ENCODE measurements at regions not wholly inside any gene's neighbourhood (a gene's known extent, or its start where the extent isn't known, plus 50 kb on each side); places are given as distances from the start of the nearest gene placed in this dataset.
A peak's percentile ranks its signal among the peaks of the same experiment; 100 is the strongest.

DNA sequence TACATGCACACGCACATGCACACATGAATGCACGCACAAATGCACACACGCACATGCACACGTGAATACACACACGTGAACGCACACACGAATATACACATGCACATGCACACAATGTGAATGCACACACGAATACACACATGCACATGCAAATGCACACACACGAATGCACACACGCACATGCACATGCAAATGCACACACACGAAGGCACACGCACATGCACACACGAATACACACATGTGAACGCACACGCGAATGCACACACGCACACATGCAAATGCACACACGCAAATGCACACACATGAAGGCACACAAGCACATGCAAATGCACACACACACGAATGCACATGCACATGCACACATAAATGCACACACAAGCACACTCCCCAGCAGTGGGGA, 68.6 kb upstream of the GPC1 start:
- TF ChIP-seq POLR2A (IDR thresholded peaks at IDR 0.05), result no peak
- TF ChIP-seq, protein P1, sequence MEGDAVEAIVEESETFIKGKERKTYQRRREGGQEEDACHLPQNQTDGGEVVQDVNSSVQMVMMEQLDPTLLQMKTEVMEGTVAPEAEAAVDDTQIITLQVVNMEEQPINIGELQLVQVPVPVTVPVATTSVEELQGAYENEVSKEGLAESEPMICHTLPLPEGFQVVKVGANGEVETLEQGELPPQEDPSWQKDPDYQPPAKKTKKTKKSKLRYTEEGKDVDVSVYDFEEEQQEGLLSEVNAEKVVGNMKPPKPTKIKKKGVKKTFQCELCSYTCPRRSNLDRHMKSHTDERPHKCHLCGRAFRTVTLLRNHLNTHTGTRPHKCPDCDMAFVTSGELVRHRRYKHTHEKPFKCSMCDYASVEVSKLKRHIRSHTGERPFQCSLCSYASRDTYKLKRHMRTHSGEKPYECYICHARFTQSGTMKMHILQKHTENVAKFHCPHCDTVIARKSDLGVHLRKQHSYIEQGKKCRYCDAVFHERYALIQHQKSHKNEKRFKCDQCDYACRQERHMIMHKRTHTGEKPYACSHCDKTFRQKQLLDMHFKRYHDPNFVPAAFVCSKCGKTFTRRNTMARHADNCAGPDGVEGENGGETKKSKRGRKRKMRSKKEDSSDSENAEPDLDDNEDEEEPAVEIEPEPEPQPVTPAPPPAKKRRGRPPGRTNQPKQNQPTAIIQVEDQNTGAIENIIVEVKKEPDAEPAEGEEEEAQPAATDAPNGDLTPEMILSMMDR (IDR thresholded peaks at IDR 0.05), result no peak
- Histone ChIP-seq H3K9me3 (no peaks in the 10 kb centered on the region), H3K36me3 (no peaks in the 10 kb centered on the region), H3K27me3 (no peaks in the 10 kb centered on the region), H3K4me3 (no peak overlapping the region), H3K27ac (no peak overlapping the region), H3K4me1 (ENCODE audit: insufficient read depth) (peaks cover 9% of the 10 kb centered on the region)
- 88 to 95% (median 93%) methylated on average over 19 of the region's 19 CpGs for WGBS, 3 donors
- intact Hi-C loops (cut with DNase I), result no loop called here
- peak in 1 of 5 donors; percentile 3 for DNase-seq

DNA sequence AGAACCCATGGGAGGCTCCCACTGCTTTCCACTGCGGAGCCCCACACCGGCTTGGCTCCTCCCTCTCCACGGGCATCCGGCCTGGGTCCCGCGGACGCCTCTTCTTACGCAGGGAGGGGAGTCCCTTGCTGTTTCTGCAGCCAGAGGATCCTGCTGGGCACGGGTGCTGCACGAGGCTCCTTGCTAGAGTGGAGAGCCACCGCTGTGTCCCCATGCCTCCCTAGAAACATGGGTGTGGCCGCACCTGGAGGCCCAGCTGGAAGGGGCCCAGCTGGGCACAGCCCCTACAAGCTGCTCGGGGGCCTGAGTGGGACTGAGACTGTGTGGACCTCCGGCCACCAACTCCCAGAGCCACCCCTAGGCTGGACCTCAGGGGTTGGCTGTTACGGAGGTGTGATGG, 67.7 kb upstream of the GPC1 start:
- peaks cover 9% of the 10 kb centered on the region for H3K4me1 ChIP-seq (ENCODE audit: insufficient read depth)
- TF ChIP-seq, protein P1 (IDR thresholded peaks at IDR 0.05), result no peak
- TF ChIP-seq EP300 (IDR thresholded peaks at IDR 0.05), result no peak
- no peak for TF ChIP-seq POLR2A (IDR thresholded peaks at IDR 0.05)
- H3K27ac ChIP-seq, result no peak overlapping the region

DNA sequence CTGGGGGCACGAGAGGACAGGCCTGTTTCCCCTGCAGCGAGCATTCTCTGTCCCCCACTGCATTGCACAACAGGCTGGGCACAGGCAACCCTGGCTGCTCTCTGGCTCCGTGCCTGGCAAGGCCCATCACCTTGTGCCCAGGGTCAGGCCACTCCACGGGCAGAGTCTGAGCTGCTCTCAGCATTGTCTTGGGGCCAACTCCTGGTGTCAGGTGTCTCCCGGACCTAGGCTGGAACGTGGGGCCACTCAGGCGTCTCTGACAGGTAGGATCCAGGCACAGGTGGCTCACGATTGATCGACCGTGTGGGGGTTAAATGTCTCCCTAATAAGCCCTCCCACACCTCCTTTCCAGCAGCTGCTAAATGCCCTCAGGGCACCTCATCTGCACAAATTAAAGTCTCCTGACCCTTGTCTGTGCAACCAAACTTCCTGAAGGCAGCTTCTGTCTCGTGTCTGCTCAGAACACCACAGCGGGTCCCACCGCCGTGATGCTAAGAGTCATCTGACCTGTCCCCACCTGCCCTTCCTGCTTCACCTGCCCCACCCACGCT, 66.6 kb upstream of the GPC1 start:
- Histone ChIP-seq H3K4me1 (ENCODE audit: insufficient read depth) (peaks cover 11% of the 10 kb centered on the region), H3K36me3 (no peaks in the 10 kb centered on the region), H3K27ac (no peak overlapping the region), H3K27me3 (no peaks in the 10 kb centered on the region), H3K4me3 (no peak overlapping the region), H3K9me3 (no peaks in the 10 kb centered on the region)
- WGBS, 3 donors, result 74 to 86% (median 79%) methylated on average over 15 of the region's 15 CpGs
- DNase-seq, result no peak
- TF ChIP-seq, protein P1 (IDR thresholded peaks at IDR 0.05), result no peak
- TF ChIP-seq POLR2A (IDR thresholded peaks at IDR 0.05) (no peak), EP300 (IDR thresholded peaks at IDR 0.05) (no peak)
- intact Hi-C loops (cut with DNase I), result no loop called here

More for the DNA sequence above, 67.7 kb upstream of the GPC1 start:
- Histone ChIP-seq H3K4me3 (no peak overlapping the region), H3K9me3 (no peaks in the 10 kb centered on the region), H3K27me3 (no peaks in the 10 kb centered on the region), H3K36me3 (no peaks in the 10 kb centered on the region)
- peak in 1 of 5 donors; percentile 20 for DNase-seq
- intact Hi-C loops (cut with DNase I), result no loop called here
- 94 to 97% (median 95%) methylated on average over 12 to 15 of the region's 15 CpGs for WGBS, 3 donors

DNA sequence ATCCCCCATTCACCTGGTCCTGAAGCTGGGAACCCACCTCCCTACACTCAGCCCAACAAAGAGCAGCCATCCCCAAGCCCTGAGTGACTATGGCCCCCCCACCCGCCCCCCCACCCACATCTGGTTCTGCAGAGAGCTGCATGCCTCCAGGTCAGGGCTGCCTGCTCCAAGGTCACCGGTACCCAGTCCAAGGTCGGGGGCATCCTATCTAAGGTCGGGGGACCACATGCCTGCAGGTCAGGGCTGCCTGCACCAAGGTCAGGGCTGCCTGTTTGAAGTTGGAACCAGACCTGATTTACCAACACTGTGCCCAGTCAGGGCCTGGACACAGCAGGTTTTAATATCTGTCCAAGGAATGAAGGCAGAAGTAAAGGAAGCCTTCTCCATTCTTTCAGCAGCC, 66.1 kb upstream of the GPC1 start:
- intact Hi-C loops (cut with DNase I), result no loop called here
- no peak overlapping the region for H3K4me3 ChIP-seq
- peak overlapping the region; percentile 22 to 62 for H3K27ac ChIP-seq
- peak in 1 of 5 donors; percentile 38 for DNase-seq
- no peaks in the 10 kb centered on the region for H3K9me3 ChIP-seq
- WGBS, 3 donors, result 22 to 34% (median 26%) methylated on average over 4 of the region's 4 CpGs
- no peaks in the 10 kb centered on the region for H3K27me3 ChIP-seq
- no peak for TF ChIP-seq EP300 (IDR thresholded peaks at IDR 0.05)
- TF ChIP-seq, protein P1 (IDR thresholded peaks at IDR 0.05), result no peak
- no peak for TF ChIP-seq POLR2A (IDR thresholded peaks at IDR 0.05)
- peaks cover 15% of the 10 kb centered on the region for H3K4me1 ChIP-seq (ENCODE audit: insufficient read depth)
- no peaks in the 10 kb centered on the region for H3K36me3 ChIP-seq
